SU-DHL-6 (cell line): ENCODE measurements at regions not wholly inside any gene's neighbourhood (a gene's known extent, or its start where the extent isn't known, plus 50 kb on each side); places are given as distances from the start of the nearest gene placed in this dataset.

ENCODE experiments used
- H2AFZ ChIP-seq: fragments of 200-600 bp; sonication (generic); 2 replicates; pipeline ENCODE4 v1.6.1; 2014; ENCODE audit warnings: low read depth, mild to moderate bottlenecking, moderate library complexity, mixed read lengths, antibody characterized with exemption, low read length; ENCODE audit not compliant: severe bottlenecking
- H3F3A ChIP-seq: fragments of 200-600 bp; shearing (Covaris generic); 2 replicates; pipeline ENCODE4 v1.6.0; 2016; ENCODE audit warnings: antibody characterized with exemption, mild to moderate bottlenecking; ENCODE audit not compliant: insufficient read depth
- H3K27ac ChIP-seq: fragments of 200-600 bp; sonication (generic); 2 replicates; pipeline ENCODE4 v1.5.1; 2016; ENCODE audit warnings: low read depth, mild to moderate bottlenecking, low read length, moderate library complexity, mixed read lengths
- H3K27me3 ChIP-seq: fragments of 200-600 bp; sonication (generic), shearing (Covaris generic); 2 replicates; pipeline ENCODE4 v1.6.0; 2014; ENCODE audit warnings: mild to moderate bottlenecking, low read length
- H3K36me3 ChIP-seq: fragments of 200-600 bp; sonication (generic); 2 replicates; pipeline ENCODE4 v1.6.1; 2014; ENCODE audit warnings: mild to moderate bottlenecking, low read length, mixed read lengths
- H3K4me2 ChIP-seq: fragments of 300-600, 200-600 bp; shearing (Covaris generic), sonication (generic); 2 replicates; pipeline ENCODE4 v1.6.0; 2014; ENCODE audit warnings: low read length, low read depth, mild to moderate bottlenecking; ENCODE audit not compliant: poor library complexity, severe bottlenecking
- H3K4me3 ChIP-seq: fragments of 200-600 bp; sonication (generic); 2 replicates; pipeline ENCODE4 v1.5.1; 2014; ENCODE audit warnings: antibody characterized with exemption, low read length, mild to moderate bottlenecking, mixed read lengths; ENCODE audit not compliant: insufficient read depth, poor library complexity, severe bottlenecking
- H3K79me2 ChIP-seq: fragments of 200-600 bp; sonication (generic); 2 replicates; pipeline ENCODE4 v1.6.1; 2014; ENCODE audit warnings: mild to moderate bottlenecking, low read length, moderate library complexity; ENCODE audit not compliant: insufficient read depth
- H3K9ac ChIP-seq: fragments of 200-600 bp; sonication (generic); 2 replicates; pipeline ENCODE4 v1.7.0; 2014; ENCODE audit warnings: mild to moderate bottlenecking, low read length
- H3K9me2 ChIP-seq: fragments of 200-600 bp; sonication (generic); replicated peaks from 2 replicates; pipeline ENCODE4 v1.6.1; 2014; ENCODE audit warnings: low read length; ENCODE audit not compliant: insufficient read depth
- H3K9me3 ChIP-seq: fragments of 200-600 bp; sonication (generic); 2 replicates; pipeline ENCODE4 v1.6.1; 2014; ENCODE audit warnings: low read length, mixed read lengths; ENCODE audit not compliant: insufficient read depth
- H4K20me1 ChIP-seq: fragments of 200-600 bp; sonication (generic); 2 replicates; pipeline ENCODE4 v1.6.1; 2014; ENCODE audit warnings: low read depth, mild to moderate bottlenecking, antibody characterized with exemption, low read length, moderate library complexity, mixed read lengths
- CTCF ChIP-seq: fragments of 200-600 bp; sonication (generic); IDR thresholded peaks from one replicate; pipeline ENCODE4 v1.5.1; 2017; ENCODE audit warnings: antibody characterized with exemption, mild to moderate bottlenecking, low read length, moderate library complexity; ENCODE audit not compliant: insufficient read depth, poor library complexity, severe bottlenecking
- EZH2phosphoT487 ChIP-seq: fragments of 200-600 bp; sonication (generic), shearing (Covaris generic); conservative IDR thresholded peaks from 2 replicates; pipeline ENCODE4 v1.6.1; 2018; ENCODE audit warnings: mild to moderate bottlenecking, antibody characterized with exemption, low read length, moderate library complexity, mixed read lengths

DNA sequence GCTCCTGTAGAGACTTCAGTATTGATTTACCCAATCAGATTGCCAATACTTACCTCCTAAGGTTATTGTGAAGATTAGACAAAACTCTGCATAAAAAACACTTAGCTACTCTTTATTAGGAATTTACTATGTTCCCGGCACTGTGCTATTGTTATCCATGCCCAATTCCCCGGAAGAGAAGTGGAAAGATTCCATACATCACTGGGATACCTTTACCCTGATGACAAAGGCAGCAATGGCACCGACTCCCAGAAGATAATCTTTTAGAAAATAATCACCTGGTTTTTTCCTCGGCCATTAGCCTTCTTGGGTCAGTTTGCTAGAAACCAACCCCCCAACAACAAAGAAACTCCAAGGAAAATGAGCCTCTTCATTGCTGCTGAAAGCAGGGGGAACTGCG, 226.0 kb downstream of the SNX18 start:
- H3K79me2 ChIP-seq = no peaks in the 10 kb centered on the region
- H3K4me2 ChIP-seq = no peak overlapping the region
- no peak overlapping the region for H3K9ac ChIP-seq
- H3K9me3 ChIP-seq = no peaks in the 10 kb centered on the region
- H3K4me3 ChIP-seq = no peak overlapping the region
- no peaks in the 10 kb centered on the region for H3K27me3 ChIP-seq
- no peaks in the 10 kb centered on the region for H4K20me1 ChIP-seq
- TF ChIP-seq CTCF = no peak
- TF ChIP-seq EZH2phosphoT487 = no peak
- H3K9me2 ChIP-seq = no peaks in the 10 kb centered on the region
- no peaks in the 10 kb centered on the region for H3K36me3 ChIP-seq
- H2AFZ ChIP-seq = peak overlapping the region; percentile 70
- H3K27ac ChIP-seq = no peak overlapping the region
- H3F3A ChIP-seq = no peaks in the 10 kb centered on the region

DNA sequence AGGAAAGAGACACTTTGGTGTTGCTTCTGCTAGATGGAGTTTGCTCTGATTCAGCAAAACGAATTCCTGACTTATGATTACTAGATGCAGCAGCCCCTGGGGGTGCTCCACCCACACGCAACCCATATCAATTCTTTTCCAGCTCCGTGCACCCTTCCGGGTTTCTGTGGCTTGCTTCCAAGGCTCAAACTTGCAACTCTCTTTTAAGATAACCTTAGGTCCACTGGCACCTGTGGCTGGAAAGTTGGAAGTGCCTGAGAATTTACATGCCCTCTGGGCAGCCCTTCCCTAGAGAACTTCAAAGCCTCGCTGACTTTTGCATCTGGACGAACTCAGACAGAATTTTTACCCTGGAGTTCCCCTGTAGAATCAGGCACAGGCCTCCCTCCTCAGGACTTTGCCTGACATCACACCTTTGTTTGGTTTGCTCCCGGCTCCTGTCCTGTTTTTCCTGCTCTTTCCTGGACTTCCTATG, 224.9 kb downstream of the SNX18 start:
- H3K27me3 ChIP-seq = no peaks in the 10 kb centered on the region
- no peaks in the 10 kb centered on the region for H4K20me1 ChIP-seq
- no peak for TF ChIP-seq CTCF
- no peak for TF ChIP-seq EZH2phosphoT487
- no peaks in the 10 kb centered on the region for H3K79me2 ChIP-seq
- H2AFZ ChIP-seq = no peak overlapping the region
- no peaks in the 10 kb centered on the region for H3K9me2 ChIP-seq
- no peaks in the 10 kb centered on the region for H3F3A ChIP-seq
- no peaks in the 10 kb centered on the region for H3K36me3 ChIP-seq
- H3K9me3 ChIP-seq = no peaks in the 10 kb centered on the region
- H3K4me3 ChIP-seq = no peak overlapping the region
- H3K9ac ChIP-seq = no peak overlapping the region
- no peak overlapping the region for H3K4me2 ChIP-seq
- no peak overlapping the region for H3K27ac ChIP-seq

- H3K4me3 ChIP-seq = no peak overlapping the region
- H3K27me3 ChIP-seq = no peaks in the 10 kb centered on the region
- no peaks in the 10 kb centered on the region for H3K36me3 ChIP-seq
- H4K20me1 ChIP-seq = no peaks in the 10 kb centered on the region
- no peak overlapping the region for H3K9ac ChIP-seq
- H3K27ac ChIP-seq = no peak overlapping the region
- no peak overlapping the region for H3K4me2 ChIP-seq
- no peaks in the 10 kb centered on the region for H3K9me2 ChIP-seq
- no peaks in the 10 kb centered on the region for H3K79me2 ChIP-seq
- H3F3A ChIP-seq = no peaks in the 10 kb centered on the region
- H3K9me3 ChIP-seq = no peaks in the 10 kb centered on the region
- no peak overlapping the region for H2AFZ ChIP-seq
- TF ChIP-seq CTCF = no peak
- TF ChIP-seq EZH2phosphoT487 = no peak
Observed at GRCh38 chr5:54741711-54742110, 224.2 kb downstream of the SNX18 start.
